Activated CD8-positive, alpha-beta memory T cell treated with anti-CD3 and anti-CD28 coated beads, Interleukin-2, amount 50 U/mL, for 4 hours (primary cell): ENCODE measurements at regions not wholly inside any gene's neighbourhood (a gene's known extent, or its start where the extent isn't known, plus 50 kb on each side); places are given as distances from the start of the nearest gene placed in this dataset.

Experiments
- DNase-seq: peaks from one replicate; pipeline ENCODE4 v3.0.0-alpha.2; 2020

GRCh38 chr5:61840361-61840760, 465.6 kb upstream of the KIF2A start:
- DNase-seq: no peak

- DNase-seq: no peak
Measured at GRCh38 chr5:61842840-61843239, 463.2 kb upstream of the KIF2A start.

- no peak for DNase-seq
Measured at GRCh38 chr5:61850696-61851095, 455.3 kb upstream of the KIF2A start.

GRCh38 chr5:61854531-61854930, 451.5 kb upstream of the KIF2A start:
- no peak for DNase-seq

DNA sequence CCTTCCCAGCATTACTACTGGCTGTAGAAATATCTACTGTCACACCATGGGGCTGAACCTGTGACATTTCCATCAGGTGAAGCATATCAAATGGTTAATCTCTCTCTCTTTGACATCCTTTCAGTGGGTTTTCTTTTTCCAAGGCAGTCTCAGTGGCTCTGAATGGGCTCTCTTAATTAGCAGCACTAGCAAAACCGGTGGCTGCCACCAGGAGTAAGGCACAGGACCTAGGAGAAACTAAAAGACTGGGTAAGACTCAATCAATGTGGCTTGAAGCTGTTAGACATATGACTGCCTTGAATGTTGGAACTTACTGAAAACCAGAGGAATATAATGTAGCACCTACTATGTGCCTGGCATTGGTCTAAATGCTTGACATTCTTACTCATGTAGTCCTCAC, 445.0 kb upstream of the KIF2A start:
- DNase-seq: no peak

- no peak for DNase-seq
Measured at GRCh38 chr5:61866930-61867329, 439.1 kb upstream of the KIF2A start.

DNA sequence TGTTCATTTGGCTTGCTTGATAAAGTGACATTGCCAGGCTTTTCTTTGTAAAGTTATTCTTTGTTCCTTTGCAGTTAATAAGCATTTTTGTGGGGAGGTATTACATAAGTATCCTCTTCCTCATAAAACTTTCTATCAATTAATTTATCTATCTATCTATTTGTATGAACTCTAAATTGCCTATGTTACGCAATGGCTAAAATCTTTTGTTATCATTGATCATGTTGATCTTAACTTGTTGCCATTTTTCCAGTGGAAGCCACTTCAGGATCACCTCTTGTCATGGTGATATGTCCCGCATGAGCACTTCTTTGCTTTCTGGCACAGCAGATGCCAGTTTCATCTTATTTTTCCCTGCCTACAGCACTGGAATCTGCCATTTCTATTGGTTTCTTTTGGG, 436.7 kb upstream of the KIF2A start:
- no peak for DNase-seq

DNA sequence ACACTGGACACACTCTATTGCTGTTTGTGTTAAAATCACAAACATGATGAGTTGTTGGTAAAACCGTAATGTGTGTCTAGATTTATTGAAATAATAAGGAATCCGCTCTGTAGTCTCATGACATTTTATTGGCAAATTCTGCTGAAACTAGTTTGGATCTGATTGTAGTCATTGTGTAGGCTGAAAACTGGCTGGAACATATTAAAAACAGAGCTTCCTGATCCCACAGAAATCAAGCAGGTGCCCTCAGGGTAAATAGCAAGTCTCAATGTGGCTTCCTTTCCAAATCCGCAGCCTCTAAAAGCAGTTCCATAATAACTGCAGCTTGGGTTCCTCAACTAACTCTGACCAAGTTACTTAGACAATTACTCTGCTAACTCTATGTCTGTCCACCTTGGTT, 427.5 kb upstream of the KIF2A start:
- DNase-seq: no peak

- DNase-seq: no peak
Measured at GRCh38 chr5:61881821-61882487, 424.1 kb upstream of the KIF2A start.

- no peak for DNase-seq
Measured at GRCh38 chr5:61882901-61883500, 423.0 kb upstream of the KIF2A start.

- DNase-seq: no peak
Measured at GRCh38 chr5:61884252-61884855, 421.7 kb upstream of the KIF2A start.

- no peak for DNase-seq
Measured at GRCh38 chr5:61886214-61886613, 419.8 kb upstream of the KIF2A start.

DNA sequence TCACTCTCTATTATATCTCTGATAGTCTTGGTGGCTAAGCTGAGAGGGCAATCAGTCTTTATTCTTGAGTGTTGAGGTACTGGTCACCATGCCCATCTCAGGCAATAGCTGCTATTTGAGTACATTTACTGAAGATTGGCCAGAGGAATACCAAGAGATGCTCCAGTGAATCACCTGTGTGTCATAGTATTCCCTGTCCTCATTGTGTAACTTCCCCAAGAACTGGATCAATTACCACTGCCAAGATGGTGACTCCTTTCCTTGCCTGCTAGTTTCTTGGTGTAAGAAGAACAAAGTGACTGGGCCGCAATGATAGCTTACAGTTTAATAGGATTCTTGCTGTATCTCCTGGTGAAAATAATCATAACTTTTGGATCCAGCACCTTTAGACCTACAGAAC, 418.7 kb upstream of the KIF2A start:
- DNase-seq: no peak

- no peak for DNase-seq
Measured at GRCh38 chr5:61894046-61894445, 412.0 kb upstream of the KIF2A start.

GRCh38 chr5:61896811-61897210, 409.2 kb upstream of the KIF2A start:
- no peak for DNase-seq

DNA sequence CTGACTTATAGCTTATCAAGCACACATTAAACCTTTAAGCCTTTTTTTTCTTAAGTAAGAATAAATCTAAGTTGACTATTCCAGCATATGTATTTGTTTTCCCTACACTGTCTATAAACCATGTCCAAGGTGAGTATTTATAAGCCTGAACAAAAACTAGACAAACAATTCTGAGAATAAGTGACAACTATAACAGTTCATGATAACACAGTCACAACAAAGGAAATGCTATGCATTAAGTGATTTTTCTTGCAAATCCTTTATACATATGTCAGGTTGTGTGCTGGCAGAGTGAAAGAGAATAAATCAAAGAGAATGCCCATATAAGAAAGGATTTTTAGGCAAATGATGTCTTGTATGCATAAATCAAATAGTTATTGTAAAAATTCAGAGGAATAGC, 408.8 kb upstream of the KIF2A start:
- DNase-seq: no peak

GRCh38 chr5:61901997-61902396, 404.0 kb upstream of the KIF2A start:
- no peak for DNase-seq

DNA sequence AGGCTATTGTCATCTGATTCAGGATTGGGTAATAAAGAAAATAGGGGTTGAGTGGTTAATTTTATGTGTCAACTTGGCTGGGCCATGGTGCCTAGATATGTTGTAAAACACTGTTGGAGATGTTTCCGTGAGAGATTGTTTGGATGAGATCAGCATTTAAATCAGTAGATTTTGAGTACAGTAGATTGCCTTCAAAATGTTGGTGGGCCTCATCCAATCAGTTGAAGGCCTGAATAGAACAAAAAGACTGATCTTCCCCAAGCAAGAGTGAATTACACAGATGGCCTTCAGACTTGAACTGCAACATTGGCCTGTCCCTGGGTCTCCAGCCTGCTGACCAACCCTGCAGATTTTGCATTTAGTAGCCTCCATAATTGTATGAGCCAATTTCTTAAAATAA, 401.3 kb upstream of the KIF2A start:
- DNase-seq: no peak

DNA sequence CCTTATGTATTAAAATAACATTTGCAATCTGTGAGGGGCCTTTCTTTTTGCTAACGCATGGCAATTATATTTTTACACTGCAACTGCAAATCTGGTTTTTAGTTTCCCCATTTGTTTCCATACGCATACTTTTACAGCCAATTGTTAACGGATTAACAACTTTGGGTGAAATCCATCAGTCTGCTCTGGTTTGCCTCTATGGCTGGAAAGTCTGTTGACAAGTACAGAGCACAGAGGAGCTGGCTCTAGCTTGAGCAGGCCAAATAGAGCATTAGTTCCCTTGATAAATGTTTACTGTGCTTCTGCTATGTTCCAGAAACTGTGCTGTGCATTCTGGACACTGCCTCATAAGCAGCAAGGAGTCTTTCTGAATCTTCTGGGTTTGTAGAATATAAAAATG, 400.4 kb upstream of the KIF2A start:
- DNase-seq: no peak

DNA sequence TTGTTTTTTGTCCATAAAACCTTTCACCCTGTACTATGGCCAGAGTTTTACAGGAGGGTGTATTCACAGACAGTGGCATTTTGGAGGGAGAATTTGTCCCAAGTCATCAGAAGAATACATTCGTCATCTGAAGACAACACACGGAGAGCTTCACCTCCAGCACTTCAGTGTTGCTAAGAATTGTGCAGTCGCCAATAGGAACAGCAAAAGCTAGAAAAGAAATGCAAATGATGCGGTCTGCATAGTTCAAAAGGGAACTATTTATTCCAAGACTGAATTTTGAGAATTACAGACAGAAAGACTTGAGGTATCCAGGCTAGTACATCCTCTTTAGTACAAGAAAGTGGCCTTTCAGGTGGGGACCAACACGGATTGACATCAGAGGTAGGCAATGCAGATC, 399.2 kb upstream of the KIF2A start:
- no peak for DNase-seq

DNA sequence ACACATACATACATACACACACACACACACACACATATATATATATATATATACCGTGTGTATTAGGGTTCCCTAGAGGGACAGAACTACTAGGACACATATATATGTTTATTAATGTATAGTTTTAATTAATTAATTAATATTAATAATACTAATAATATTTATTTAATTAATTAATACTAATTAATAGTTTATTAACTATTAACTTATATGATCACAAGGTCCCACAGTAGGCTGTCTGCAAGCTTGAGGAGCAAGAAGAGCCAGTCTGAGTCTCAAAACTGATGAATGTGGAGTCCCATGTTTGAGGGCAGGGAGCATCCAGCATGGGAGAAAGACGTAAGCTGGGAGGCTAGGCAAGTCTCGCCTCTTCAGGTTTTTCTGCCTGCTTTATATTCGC, 398.0 kb upstream of the KIF2A start:
- DNase-seq: no peak

- DNase-seq: no peak
Measured at GRCh38 chr5:61910771-61911170, 395.2 kb upstream of the KIF2A start.

- no peak for DNase-seq
Measured at GRCh38 chr5:61912559-61912958, 393.4 kb upstream of the KIF2A start.

GRCh38 chr5:61915646-61916045, 390.4 kb upstream of the KIF2A start:
- DNase-seq: no peak
